Kasumi-1 (cell line): ENCODE measurements at regions not wholly inside any gene's neighbourhood (a gene's known extent, or its start where the extent isn't known, plus 50 kb on each side); places are given as distances from the start of the nearest gene placed in this dataset.

Experiments
- DNase-seq, 2 experiments: peaks; one replicate each; lab custom pipeline; 2025; lab: John Stamatoyannopoulos, UW

GRCh38 chr12:23464241-23464812 is 485.1 kb downstream of the SOX5 start:
- no peak for DNase-seq

DNA sequence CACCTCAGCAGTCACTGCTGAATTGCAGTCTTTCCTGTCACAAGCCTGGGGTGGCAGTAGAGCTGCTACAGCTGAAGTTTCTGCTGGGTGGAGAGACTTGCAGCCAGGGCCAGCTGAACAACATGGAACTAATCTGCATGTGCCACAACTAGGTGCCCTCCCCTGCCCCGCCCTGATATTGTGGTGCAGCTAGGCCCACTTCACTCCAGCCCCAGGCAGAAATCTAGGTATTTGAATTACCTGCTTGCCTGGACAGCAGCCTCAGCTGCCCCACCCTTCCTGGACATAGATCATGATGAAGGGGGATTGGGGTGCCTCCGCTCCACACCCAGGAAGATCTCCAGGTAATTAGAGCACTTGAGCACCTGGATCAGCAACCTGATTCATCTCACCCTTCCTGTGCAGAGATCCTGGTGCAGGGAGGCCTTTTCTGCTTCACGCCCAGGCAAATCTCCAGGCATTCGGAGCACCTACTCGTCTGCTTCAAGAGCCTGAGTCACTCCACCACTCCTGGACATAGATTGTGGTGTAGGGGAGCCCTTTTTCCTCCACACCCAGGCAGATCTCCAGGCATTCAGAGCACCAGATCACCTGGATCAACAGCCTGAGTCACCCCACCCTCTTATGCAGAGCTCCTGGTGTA is 477.0 kb downstream of the SOX5 start:
- DNase-seq = no peak

- DNase-seq = no peak
Observed at GRCh38 chr12:23473071-23473470, 476.4 kb downstream of the SOX5 start.

GRCh38 chr12:23474438-23474976 is 475.0 kb downstream of the SOX5 start:
- no peak for DNase-seq
